HS-27A (cell line): ENCODE measurements at regions not wholly inside any gene's neighbourhood (a gene's known extent, or its start where the extent isn't known, plus 50 kb on each side); places are given as distances from the start of the nearest gene placed in this dataset.
"Not testable (repeated sequence)": the region's sequence is repeated elsewhere in the genome, so short reads cannot be mapped to it uniquely, and the experiment has no call there.

Experiments used
- DNase-seq: peaks from one replicate; pipeline ENCODE4 v3.0.0-alpha.2; 2012; ENCODE audit warnings: low read depth, missing footprints

- DNase-seq, result no peak
These were observed 296.3 kb downstream of the PCDH7 start for GRCh38 chr4:31016322-31017061.

DNA sequence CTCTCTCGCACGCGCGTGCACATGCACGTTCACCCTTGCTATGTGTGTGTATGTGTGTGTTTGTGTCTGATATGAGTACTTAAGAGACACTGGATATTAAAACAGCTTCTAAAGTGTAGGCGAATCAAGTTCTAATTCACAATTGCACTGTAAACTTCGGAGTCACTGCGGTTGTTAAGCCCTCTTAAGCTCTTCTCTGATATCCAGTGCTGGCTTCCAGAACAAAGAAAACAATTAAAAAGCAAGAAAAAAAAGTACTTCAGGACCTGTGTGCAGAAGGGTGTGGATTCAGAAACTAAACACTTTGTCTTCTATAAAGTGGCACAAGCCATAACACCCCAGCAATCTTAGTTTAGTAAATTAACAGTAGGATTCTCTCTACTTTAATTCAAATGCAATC, 300.2 kb downstream of the PCDH7 start:
- DNase-seq, result no peak

- DNase-seq, result no peak
These were observed 300.8 kb downstream of the PCDH7 start for GRCh38 chr4:31021008-31021407.

DNA sequence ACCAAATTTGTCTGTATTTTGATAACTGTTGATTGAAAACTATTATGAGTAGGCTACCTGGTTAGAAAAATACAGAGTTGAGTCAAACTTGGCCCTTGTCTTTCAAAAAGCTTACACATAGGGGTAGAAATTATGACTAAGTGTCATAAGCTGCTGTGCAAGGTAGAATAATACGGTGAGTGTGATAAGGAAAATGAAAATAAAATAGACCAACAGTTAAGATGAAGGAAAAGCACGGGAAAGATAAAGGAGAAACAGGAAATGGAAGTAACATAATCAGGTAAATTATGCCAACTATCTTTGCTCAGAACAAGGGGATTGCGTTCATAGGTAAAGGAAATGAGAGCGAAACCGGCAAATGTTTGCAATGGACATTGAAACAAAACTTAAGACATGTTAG, 302.5 kb downstream of the PCDH7 start:
- DNase-seq, result no peak

- DNase-seq, result no peak
These were observed 302.9 kb downstream of the PCDH7 start for GRCh38 chr4:31023109-31023508.

- DNase-seq, result no peak
These were observed 303.6 kb downstream of the PCDH7 start for GRCh38 chr4:31023742-31024141.

DNA sequence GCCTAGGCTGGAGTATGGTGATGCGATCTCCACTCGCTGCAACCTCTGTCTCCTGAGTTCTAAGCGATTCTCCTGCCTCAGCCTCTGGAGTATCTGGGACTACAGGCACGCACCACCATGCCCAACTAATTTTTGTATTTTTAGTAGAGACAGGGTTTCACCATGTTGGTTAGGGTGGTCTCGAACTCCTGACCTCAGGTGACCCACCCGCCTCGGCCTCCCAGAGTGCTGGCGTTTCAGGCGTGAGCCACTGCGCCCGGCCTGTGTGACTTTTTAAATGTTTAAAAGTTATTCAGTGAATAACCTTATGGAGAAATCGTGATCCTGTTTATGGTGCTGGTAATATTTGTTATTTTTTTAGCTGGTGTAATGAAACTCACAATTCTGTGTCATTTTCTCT, 304.6 kb downstream of the PCDH7 start:
- DNase-seq, result not testable (repeated sequence)

- DNase-seq, result no peak
These were observed 306.1 kb downstream of the PCDH7 start for GRCh38 chr4:31026256-31026655.

DNA sequence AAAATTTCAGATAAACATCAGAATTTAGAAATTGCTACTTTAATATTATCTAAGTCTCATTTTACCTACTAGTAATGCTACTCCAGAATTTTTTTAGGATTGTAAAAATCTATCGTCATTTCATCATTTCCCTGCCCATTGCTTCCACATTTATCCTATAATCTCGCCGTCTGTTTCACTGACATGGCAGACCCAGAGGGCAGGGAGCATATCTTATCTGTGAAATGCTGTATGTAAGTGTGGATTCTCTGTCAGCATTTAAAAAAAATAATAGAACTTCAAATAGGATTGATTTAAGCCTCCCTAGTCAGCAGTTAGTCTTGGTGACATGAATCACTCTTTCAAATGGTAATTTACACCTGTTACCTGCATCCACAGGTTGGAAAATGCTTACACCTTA, 314.4 kb downstream of the PCDH7 start:
- no peak for DNase-seq

DNA sequence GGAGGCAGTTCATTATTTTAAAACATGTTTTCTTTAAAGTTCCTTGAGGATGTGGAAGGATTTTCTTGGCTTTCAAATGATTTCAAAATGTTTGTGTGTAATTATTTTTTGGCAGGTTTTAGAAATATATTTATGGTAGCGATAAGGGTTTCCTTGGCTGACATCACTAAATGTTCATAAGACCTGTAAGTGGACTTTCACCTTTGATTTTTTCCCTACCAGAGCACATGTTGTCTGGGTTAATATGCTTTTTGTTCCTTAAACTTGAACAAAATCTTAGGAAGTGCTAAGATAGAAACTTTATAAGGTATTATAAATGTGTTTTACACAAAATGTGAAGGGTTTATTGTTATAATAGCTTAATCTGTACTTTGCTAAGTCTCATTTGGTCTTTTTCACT, 315.6 kb downstream of the PCDH7 start:
- no peak for DNase-seq

- DNase-seq, result no peak
These were observed 317.5 kb downstream of the PCDH7 start for GRCh38 chr4:31037703-31038102.

GRCh38 chr4:31039382-31039781, 319.2 kb downstream of the PCDH7 start:
- DNase-seq, result no peak

DNA sequence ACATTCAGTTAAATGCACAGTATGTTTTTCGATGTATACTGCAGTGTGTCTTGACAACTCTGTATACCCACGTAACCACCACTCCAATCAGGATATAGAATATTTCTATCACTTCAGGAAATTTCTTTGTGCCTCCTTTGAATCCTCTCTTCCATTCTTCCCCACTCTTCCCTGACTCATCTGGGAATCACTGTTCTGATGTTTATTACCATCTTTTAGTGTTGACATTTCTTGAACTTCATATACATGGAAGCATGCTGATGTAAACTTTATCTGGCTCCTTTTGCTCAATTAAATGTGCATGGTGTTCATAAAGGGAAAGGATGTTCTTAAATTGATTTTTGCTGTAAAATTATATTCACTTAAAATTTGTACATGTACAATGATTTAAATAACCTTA, 319.9 kb downstream of the PCDH7 start:
- no peak for DNase-seq

GRCh38 chr4:31041385-31041784, 321.2 kb downstream of the PCDH7 start:
- no peak for DNase-seq

GRCh38 chr4:31041853-31042252, 321.7 kb downstream of the PCDH7 start:
- no peak for DNase-seq

DNA sequence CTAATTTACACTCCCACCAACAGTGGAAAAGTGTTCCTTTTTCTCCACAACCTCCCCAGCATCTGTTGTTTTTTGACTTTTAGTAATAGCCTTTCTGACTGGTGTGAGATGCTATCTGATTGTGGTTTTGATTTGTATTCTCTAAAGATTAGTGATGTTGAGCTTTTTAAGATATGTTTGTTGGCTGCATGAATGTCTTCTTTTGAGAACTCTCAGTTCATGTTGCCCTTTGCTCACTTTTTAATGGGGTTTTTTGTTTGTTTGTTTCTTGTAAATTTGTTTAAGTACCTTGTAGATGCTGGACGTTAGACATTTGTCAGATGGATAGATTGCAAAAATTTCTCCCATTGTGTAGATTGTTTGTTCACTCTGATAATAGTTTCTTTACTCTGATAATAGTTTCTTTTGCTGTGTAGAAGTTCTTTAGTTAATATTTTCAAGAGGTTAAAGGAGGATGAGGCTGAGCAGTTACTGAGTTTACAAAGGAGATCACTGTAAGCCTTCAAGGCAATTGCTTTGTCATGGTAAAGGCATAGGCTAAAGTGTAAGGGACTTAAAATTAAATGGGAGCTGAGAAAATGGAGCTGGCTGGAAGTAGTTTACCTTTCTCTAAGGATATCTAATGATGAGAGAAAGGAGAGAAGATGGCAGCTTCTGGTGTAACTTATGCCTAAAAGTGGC, 323.4 kb downstream of the PCDH7 start:
- no peak for DNase-seq

DNA sequence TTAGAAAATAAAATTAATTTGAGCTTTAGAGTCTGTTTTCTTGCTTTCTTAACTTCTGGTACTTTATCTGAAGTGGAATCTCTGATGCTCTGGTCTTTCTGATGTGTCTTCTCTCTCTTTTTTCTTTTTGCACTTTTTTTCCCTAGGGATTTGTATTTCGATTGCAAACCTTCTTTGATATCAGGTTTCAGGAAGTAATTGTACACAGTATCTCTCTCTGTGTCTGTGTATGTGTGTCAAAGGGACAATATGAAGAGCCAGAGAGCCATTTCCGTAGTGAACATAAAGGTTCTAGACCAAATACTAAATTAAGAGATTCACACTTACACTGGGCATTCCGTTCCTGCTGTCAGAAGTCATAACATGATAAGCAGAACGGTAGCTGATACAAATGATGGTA, 325.0 kb downstream of the PCDH7 start:
- no peak for DNase-seq

GRCh38 chr4:31045724-31046318, 325.7 kb downstream of the PCDH7 start:
- DNase-seq, result no peak

- no peak for DNase-seq
These were observed 331.0 kb downstream of the PCDH7 start for GRCh38 chr4:31051151-31051550.

- DNase-seq, result no peak
These were observed 331.4 kb downstream of the PCDH7 start for GRCh38 chr4:31051565-31051964.

GRCh38 chr4:31052519-31052918, 332.4 kb downstream of the PCDH7 start:
- no peak for DNase-seq

DNA sequence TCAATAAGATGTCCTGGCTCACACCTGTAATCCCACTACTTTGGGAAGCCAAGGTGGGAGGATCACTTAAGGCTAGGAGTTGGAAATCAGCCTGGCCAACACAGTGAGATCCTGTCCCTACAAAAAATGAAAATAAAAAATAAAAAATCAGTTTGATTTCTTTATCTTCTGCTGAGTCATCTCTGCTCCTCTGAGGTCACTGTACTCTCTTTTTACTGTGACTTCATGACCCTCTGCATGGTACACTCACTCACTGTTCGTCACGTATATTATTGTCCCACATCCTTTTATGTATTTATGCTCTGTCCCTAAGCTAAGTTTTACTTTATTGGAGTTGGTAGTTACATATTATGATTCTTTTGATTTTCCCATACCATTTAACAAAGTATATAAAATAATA, 333.3 kb downstream of the PCDH7 start:
- DNase-seq, result no peak

- DNase-seq, result no peak
These were observed 334.1 kb downstream of the PCDH7 start for GRCh38 chr4:31054295-31054694.
